ENCODE measurements at regions not wholly inside any gene's neighbourhood (a gene's known extent, or its start where the extent isn't known, plus 50 kb on each side); places are given as distances from the start of the nearest gene placed in this dataset.
"Not testable (repeated sequence)": the region's sequence is repeated elsewhere in the genome, so short reads cannot be mapped to it uniquely, and the experiment has no call there.

GRCh38 chr2:87452861-87453260 lies 295.0 kb upstream of the PLGLB2 start:
- not testable (repeated sequence) for TF ChIP-seq CTCF (IDR thresholded peaks at IDR 0.05; ENCODE audit: low read length); EZH2 (IDR thresholded peaks at IDR 0.05; ENCODE audit: borderline replicate concordance, low read length)
